Keratinocyte (primary cell): ENCODE measurements at regions not wholly inside any gene's neighbourhood (a gene's known extent, or its start where the extent isn't known, plus 50 kb on each side); places are given as distances from the start of the nearest gene placed in this dataset.

Source experiments
- DNase-seq: peaks from one replicate; pipeline ENCODE4 v3.0.0-alpha.2; 2011; ENCODE audit warnings: low read depth, missing footprints, low spot score
- FAIRE-seq: peaks from 2 replicates; lab custom pipeline; 2011; peaks lifted over from hg19 to GRCh38; lab: Jason Lieb, UNC
- H2AFZ ChIP-seq: 2 replicates; pipeline ENCODE4 v1.6.0; 2012; ENCODE audit warnings: low read length, control low read depth, inconsistent platforms; ENCODE audit not compliant: control insufficient read depth
- H3K27ac ChIP-seq: 2 replicates; pipeline ENCODE4 v1.5.1; 2011; ENCODE audit warnings: low read length; ENCODE audit not compliant: control insufficient read depth, insufficient read depth
- H3K27me3 ChIP-seq: 3 replicates; pipeline ENCODE4 v1.6.0; 2011; ENCODE audit warnings: low read length; ENCODE audit not compliant: control insufficient read depth, insufficient read depth; ENCODE audit errors: extremely low read depth
- H3K36me3 ChIP-seq, 2 experiments: 2 replicates in 1 of 2; 3 replicates in 1 of 2; pipeline ENCODE4 v1.5.1; 2011; ENCODE audit warnings: low read length in 2 of 2, mild to moderate bottlenecking in 1 of 2; ENCODE audit not compliant: control insufficient read depth in 2 of 2, insufficient read depth in 2 of 2; ENCODE audit errors: extremely low read depth in 1 of 2
- H3K4me1 ChIP-seq: 3 replicates; pipeline ENCODE4 v1.5.1; 2011; ENCODE audit warnings: low read length; ENCODE audit not compliant: control insufficient read depth, insufficient read depth; ENCODE audit errors: extremely low read depth
- H3K4me2 ChIP-seq: 3 replicates; pipeline ENCODE4 v1.6.0; 2011; ENCODE audit warnings: low read depth, low read length; ENCODE audit not compliant: control insufficient read depth, insufficient read depth; ENCODE audit errors: extremely low read depth
- H3K4me3 ChIP-seq, 3 experiments: fragments of 200-600 bp in 1 of 3; sonication (generic) in 1 of 3; 2 replicates in 2 of 3; 3 replicates in 1 of 3; pipeline ENCODE4 v1.5.1; 2011 to 2016; ENCODE audit warnings: low read length in 3 of 3, mild to moderate bottlenecking in 3 of 3, control low read depth in 2 of 3, inconsistent platforms in 1 of 3, low read depth in 1 of 3, mixed read lengths in 1 of 3, mixed run types in 1 of 3, moderate library complexity in 1 of 3; ENCODE audit not compliant: control insufficient read depth in 2 of 3, insufficient read depth in 2 of 3; ENCODE audit errors: extremely low read depth in 1 of 3
- H3K79me2 ChIP-seq: 2 replicates; pipeline ENCODE4 v1.6.0; 2012; ENCODE audit warnings: low read length; ENCODE audit not compliant: control insufficient read depth, insufficient read depth
- H3K9ac ChIP-seq: 3 replicates; pipeline ENCODE4 v1.6.0; 2011; ENCODE audit warnings: low read length; ENCODE audit not compliant: control insufficient read depth, insufficient read depth; ENCODE audit errors: extremely low read depth
- H3K9me1 ChIP-seq: 3 replicates; pipeline ENCODE4 v1.6.0; 2011; ENCODE audit warnings: low read length; ENCODE audit not compliant: control insufficient read depth, insufficient read depth; ENCODE audit errors: extremely low read depth
- H3K9me3 ChIP-seq: 2 replicates; pipeline ENCODE4 v1.5.1; 2012; ENCODE audit warnings: low read depth, low read length; ENCODE audit not compliant: control insufficient read depth
- H4K20me1 ChIP-seq: 3 replicates; pipeline ENCODE4 v1.6.0; 2011; ENCODE audit warnings: low read length; ENCODE audit not compliant: control insufficient read depth, insufficient read depth; ENCODE audit errors: extremely low read depth
- CTCF ChIP-seq, 3 experiments: IDR thresholded peaks in 1 of 3; conservative IDR thresholded peaks in 1 of 3; optimal IDR thresholded peaks in 1 of 3; 2 replicates in 2 of 3; 3 replicates in 1 of 3; pipeline versions ENCODE3 to v1.5.1; 2011; ENCODE audit warnings: low read length in 3 of 3, mild to moderate bottlenecking in 3 of 3, moderate library complexity in 2 of 3, control low read depth in 1 of 3, inconsistent platforms in 1 of 3; ENCODE audit not compliant: insufficient read depth in 2 of 3; ENCODE audit errors: extremely low read depth in 1 of 3
- EZH2 ChIP-seq: IDR thresholded peaks from one replicate; pipeline ENCODE4 v1.6.1; 2012; ENCODE audit warnings: inconsistent platforms, mild to moderate bottlenecking, low read length, moderate library complexity
- dilution Hi-C: fragments of 300-500 bp; cut with MboI; formaldehyde crosslinking; loops from one replicate; pipeline ENCODE4 v1.7.0; 2020; ENCODE audit warnings: low sequenced_read_pairs; ENCODE audit not compliant: extremely low pct_ligation_motif_present

- H3K36me3 ChIP-seq = no peaks in the 10 kb centered on the region
- FAIRE-seq (no peak), DNase-seq (no peak)
- H3K4me3 ChIP-seq = no peak overlapping the region
- dilution Hi-C loops = no loop called here
- no peaks in the 10 kb centered on the region for H3K27me3 ChIP-seq
- no peak overlapping the region for H2AFZ ChIP-seq
- no peaks in the 10 kb centered on the region for H4K20me1 ChIP-seq
- no peak for TF ChIP-seq EZH2
- no peak for TF ChIP-seq CTCF (optimal IDR thresholded peaks at IDR 0.05 in 1 of 3, IDR thresholded peaks at IDR 0.05 in 1 of 3, conservative IDR thresholded peaks at IDR 0.05 in 1 of 3; ENCODE audit: extremely low read depth in 1 of 3, insufficient read depth in 2 of 3, low read length in 3 of 3)
- no peaks in the 10 kb centered on the region for H3K79me2 ChIP-seq
- no peaks in the 10 kb centered on the region for H3K9me3 ChIP-seq
- no peak overlapping the region for H3K4me2 ChIP-seq
- H3K9ac ChIP-seq = no peak overlapping the region
- peaks cover 25% of the 10 kb centered on the region for H3K4me1 ChIP-seq
- no peaks in the 10 kb centered on the region for H3K9me1 ChIP-seq
- H3K27ac ChIP-seq = no peak overlapping the region
These were observed 140.5 kb downstream of the PHLDA1 start for GRCh38 chr12:75891072-75891471.

- H3K4me3 ChIP-seq = no peak overlapping the region
- FAIRE-seq = no peak
- H3K79me2 ChIP-seq = no peaks in the 10 kb centered on the region
- no peaks in the 10 kb centered on the region for H3K36me3 ChIP-seq
- H3K4me1 ChIP-seq = peaks cover 25% of the 10 kb centered on the region
- no peak overlapping the region for H3K4me2 ChIP-seq
- H4K20me1 ChIP-seq = no peaks in the 10 kb centered on the region
- no peak overlapping the region for H2AFZ ChIP-seq
- H3K9me3 ChIP-seq = no peaks in the 10 kb centered on the region
- H3K27me3 ChIP-seq = no peaks in the 10 kb centered on the region
- H3K27ac ChIP-seq = no peak overlapping the region
- H3K9ac ChIP-seq = no peak overlapping the region
- TF ChIP-seq EZH2 (no peak), CTCF (optimal IDR thresholded peaks at IDR 0.05 in 1 of 3, IDR thresholded peaks at IDR 0.05 in 1 of 3, conservative IDR thresholded peaks at IDR 0.05 in 1 of 3; ENCODE audit: extremely low read depth in 1 of 3, insufficient read depth in 2 of 3, low read length in 3 of 3) (no peak)
- DNase-seq = no peak
- dilution Hi-C loops = no loop called here
- H3K9me1 ChIP-seq = no peaks in the 10 kb centered on the region
These were observed 140.9 kb downstream of the PHLDA1 start for GRCh38 chr12:75890660-75891059.
